Activated CD8-positive, alpha-beta memory T cell treated with anti-CD3 and anti-CD28 coated beads, Interleukin-2, amount 10 ng/mL, durations not matched to agents 7 days and 5 days (primary cell): ENCODE measurements at regions not wholly inside any gene's neighbourhood (a gene's known extent, or its start where the extent isn't known, plus 50 kb on each side); places are given as distances from the start of the nearest gene placed in this dataset.
"Not testable (repeated sequence)": the region's sequence is repeated elsewhere in the genome, so short reads cannot be mapped to it uniquely, and the experiment has no call there.

ENCODE experiments used
- ATAC-seq: fragments of 150-1000 bp; cut with Tn5 transposase; one replicate; pipeline ENCODE4 v1.10.0; 2021; ENCODE audit warnings: moderate library complexity
- CTCF ChIA-PET: fragments of 350-600 bp; sonication (Branson Sonifier 250); formaldehyde crosslinking; loops from one replicate; lab custom pipeline; 2021; ENCODE audit warnings: antibody characterized with exemption; lab: Charles Lee
- DNase-seq: peaks from one replicate; pipeline ENCODE4 v3.0.0-alpha.2; 2020
- H3K27ac Mint-ChIP-seq: one replicate; pipeline ENCODE4 v1.8.0; 2021; ENCODE audit warnings: mild to moderate bottlenecking, mixed read lengths
- H3K27me3 Mint-ChIP-seq: one replicate; pipeline ENCODE4 v1.8.0; 2021; ENCODE audit warnings: mixed read lengths
- H3K36me3 Mint-ChIP-seq: one replicate; pipeline ENCODE4 v1.8.0; 2021; ENCODE audit warnings: mild to moderate bottlenecking, mixed read lengths
- H3K4me1 Mint-ChIP-seq: one replicate; pipeline ENCODE4 v1.8.0; 2021; ENCODE audit warnings: mixed read lengths
- H3K4me3 Mint-ChIP-seq: one replicate; pipeline ENCODE4 v1.8.0; 2021; ENCODE audit warnings: mild to moderate bottlenecking, moderate library complexity, mixed read lengths
- H3K9me3 Mint-ChIP-seq: one replicate; pipeline ENCODE4 v1.8.0; 2022; ENCODE audit warnings: low read depth, mixed read lengths

- H3K4me3 Mint-ChIP-seq = no peak overlapping the region
- no peaks in the 10 kb centered on the region for H3K9me3 Mint-ChIP-seq
- H3K36me3 Mint-ChIP-seq = no peaks in the 10 kb centered on the region
- no peak for ATAC-seq
- H3K4me1 Mint-ChIP-seq = no peaks in the 10 kb centered on the region
- CTCF ChIA-PET = no interaction called here
- DNase-seq = no peak
- no peaks in the 10 kb centered on the region for H3K27me3 Mint-ChIP-seq
- no peak overlapping the region for H3K27ac Mint-ChIP-seq
Observed at GRCh38 chr7:19920166-19920565, 146.7 kb upstream of the TMEM196 start.

- Mint-ChIP-seq H3K27me3 (no peaks in the 10 kb centered on the region), H3K36me3 (no peaks in the 10 kb centered on the region), H3K9me3 (no peaks in the 10 kb centered on the region), H3K4me3 (no peak overlapping the region), H3K27ac (no peak overlapping the region), H3K4me1 (no peaks in the 10 kb centered on the region)
- ATAC-seq (no peak), DNase-seq (no peak)
- CTCF ChIA-PET = no interaction called here
Observed at GRCh38 chr7:19919261-19920095, 146.1 kb upstream of the TMEM196 start.

DNA sequence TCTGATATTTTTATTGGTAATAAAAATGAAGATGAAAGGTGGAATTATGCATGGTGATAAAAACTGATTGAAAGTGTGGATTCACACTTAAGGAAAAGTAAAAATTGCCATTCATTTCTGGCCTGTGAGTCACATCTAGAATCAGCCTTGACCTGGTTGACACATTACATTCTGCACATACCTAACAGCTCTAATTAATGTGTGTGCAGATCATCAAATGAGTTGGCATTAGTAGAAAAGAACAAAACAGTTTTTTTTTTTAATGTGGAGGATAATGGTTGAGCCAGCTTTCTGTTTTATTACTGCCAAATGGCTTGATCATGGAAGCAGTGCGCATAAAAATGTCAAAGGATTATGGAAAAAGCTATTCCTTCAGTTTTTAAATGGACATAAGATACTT is 142.6 kb upstream of the TMEM196 start:
- Mint-ChIP-seq H3K27me3 (no peaks in the 10 kb centered on the region), H3K4me3 (no peak overlapping the region), H3K36me3 (no peaks in the 10 kb centered on the region), H3K9me3 (no peaks in the 10 kb centered on the region), H3K27ac (no peak overlapping the region), H3K4me1 (no peaks in the 10 kb centered on the region)
- DNase-seq (no peak), ATAC-seq (no peak)
- CTCF ChIA-PET = no interaction called here

DNA sequence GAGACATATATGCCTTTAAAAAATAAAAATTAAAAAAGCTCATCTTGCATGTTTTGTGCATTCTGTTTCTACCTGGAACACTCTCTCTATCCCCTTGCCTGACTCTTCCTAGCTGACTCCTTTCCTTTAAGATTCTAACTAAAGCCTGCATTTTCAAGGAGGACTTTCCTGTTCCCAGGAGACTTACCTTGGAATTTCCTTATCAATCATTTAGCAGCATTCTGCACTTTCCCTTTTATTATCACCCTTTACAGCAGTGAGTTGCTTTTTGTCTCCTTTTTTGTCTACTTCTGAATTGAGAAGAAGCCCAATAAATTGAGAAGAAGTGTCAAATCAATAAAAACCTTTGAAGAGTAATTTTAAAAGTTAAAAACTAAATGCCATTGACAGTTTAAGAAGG is 142.2 kb upstream of the TMEM196 start:
- no peaks in the 10 kb centered on the region for H3K27me3 Mint-ChIP-seq
- no peaks in the 10 kb centered on the region for H3K4me1 Mint-ChIP-seq
- no peak overlapping the region for H3K27ac Mint-ChIP-seq
- no peaks in the 10 kb centered on the region for H3K9me3 Mint-ChIP-seq
- CTCF ChIA-PET = no interaction called here
- no peak for DNase-seq
- H3K36me3 Mint-ChIP-seq = no peaks in the 10 kb centered on the region
- no peak overlapping the region for H3K4me3 Mint-ChIP-seq
- no peak for ATAC-seq

- no peaks in the 10 kb centered on the region for H3K9me3 Mint-ChIP-seq
- CTCF ChIA-PET = no interaction called here
Observed at GRCh38 chr7:19914866-19915265, 141.4 kb upstream of the TMEM196 start.

DNA sequence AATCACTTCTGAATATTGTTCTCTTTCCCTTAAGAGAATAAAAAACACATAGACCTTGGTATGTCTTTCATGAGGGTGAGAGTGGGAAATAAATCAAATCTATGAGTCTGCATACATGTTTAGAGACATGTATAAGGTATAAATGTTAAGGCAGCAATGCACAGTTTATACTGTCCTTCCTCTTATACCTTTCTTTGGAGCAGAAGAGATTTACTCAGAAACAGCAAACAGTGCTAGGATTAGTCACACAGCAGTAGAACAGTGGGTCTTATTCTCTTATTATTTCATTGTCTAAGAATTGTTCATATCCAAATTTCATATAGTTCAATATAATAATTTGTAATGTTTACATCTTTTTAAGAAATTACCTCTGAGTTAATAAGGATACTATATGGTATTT is 126.7 kb upstream of the TMEM196 start:
- Mint-ChIP-seq H3K36me3 (no peaks in the 10 kb centered on the region), H3K4me1 (no peaks in the 10 kb centered on the region), H3K27me3 (no peaks in the 10 kb centered on the region), H3K9me3 (peaks cover 4% of the 10 kb centered on the region), H3K4me3 (no peak overlapping the region), H3K27ac (no peak overlapping the region)
- DNase-seq (no peak), ATAC-seq (no peak)
- CTCF ChIA-PET = no interaction called here

More at GRCh38 chr7:19914866-19915265, 141.4 kb upstream of the TMEM196 start:
- H3K4me1 Mint-ChIP-seq = no peaks in the 10 kb centered on the region
- no peak overlapping the region for H3K4me3 Mint-ChIP-seq
- ATAC-seq = no peak
- H3K27me3 Mint-ChIP-seq = no peaks in the 10 kb centered on the region
- no peak for DNase-seq
- no peaks in the 10 kb centered on the region for H3K36me3 Mint-ChIP-seq
- H3K27ac Mint-ChIP-seq = no peak overlapping the region

DNA sequence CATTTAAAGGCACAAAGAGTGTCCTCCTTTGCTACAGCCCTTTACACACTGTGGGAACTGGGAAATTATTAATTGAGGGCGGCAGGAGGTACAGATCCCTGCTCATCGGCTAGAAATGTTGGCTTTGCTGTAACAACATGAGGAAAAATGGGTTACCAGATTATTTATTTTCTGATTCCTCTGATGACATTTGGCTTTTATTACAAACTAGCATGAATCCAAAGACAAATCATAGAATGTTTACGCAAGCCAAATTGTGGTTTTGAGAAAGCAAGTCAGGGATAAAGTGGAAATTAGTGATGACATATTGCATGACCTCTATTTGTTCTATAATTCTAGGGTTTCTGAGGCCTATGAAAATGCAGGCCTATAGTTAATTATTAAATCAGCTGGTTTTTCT is 126.1 kb upstream of the TMEM196 start:
- DNase-seq (no peak), ATAC-seq (no peak)
- Mint-ChIP-seq H3K4me3 (no peak overlapping the region), H3K9me3 (peaks cover 4% of the 10 kb centered on the region), H3K4me1 (no peaks in the 10 kb centered on the region), H3K27ac (no peak overlapping the region), H3K27me3 (no peaks in the 10 kb centered on the region), H3K36me3 (no peaks in the 10 kb centered on the region)
- CTCF ChIA-PET = no interaction called here

- DNase-seq, H3K27ac Mint-ChIP-seq, H3K4me1 Mint-ChIP-seq, H3K4me3 Mint-ChIP-seq, ATAC-seq, H3K36me3 Mint-ChIP-seq, H3K9me3 Mint-ChIP-seq, CTCF ChIA-PET, H3K27me3 Mint-ChIP-seq: not testable (repeated sequence)
Observed at GRCh38 chr7:19882893-19883292, 109.5 kb upstream of the TMEM196 start.

- no peaks in the 10 kb centered on the region for H3K27me3 Mint-ChIP-seq
- ATAC-seq = no peak
- CTCF ChIA-PET = no interaction called here
Observed at GRCh38 chr7:19872094-19872493, 98.7 kb upstream of the TMEM196 start.

DNA sequence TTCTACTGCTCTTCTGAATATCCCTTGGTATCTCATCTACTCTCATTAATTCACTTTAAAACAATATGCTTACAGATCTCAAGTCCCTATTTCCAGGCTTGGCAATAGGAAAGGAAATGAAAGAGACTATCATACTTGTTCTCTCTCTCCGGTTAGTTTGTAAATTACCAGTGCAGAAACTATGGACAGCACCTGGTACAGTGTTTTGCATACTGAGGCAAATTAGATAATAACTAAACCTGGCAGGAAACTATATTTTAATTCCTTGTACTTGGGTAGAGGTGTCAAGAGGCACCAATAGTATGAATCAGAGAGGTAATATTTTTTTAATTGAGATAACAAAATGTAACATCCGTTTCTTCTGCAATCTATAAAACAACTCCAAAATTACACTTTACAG is 97.7 kb upstream of the TMEM196 start:
- H3K27ac Mint-ChIP-seq = no peak overlapping the region
- H3K36me3 Mint-ChIP-seq = no peaks in the 10 kb centered on the region
- H3K4me1 Mint-ChIP-seq = no peaks in the 10 kb centered on the region
- no peak for DNase-seq
- H3K27me3 Mint-ChIP-seq = no peaks in the 10 kb centered on the region
- CTCF ChIA-PET = no interaction called here
- no peak for ATAC-seq
- H3K9me3 Mint-ChIP-seq = no peaks in the 10 kb centered on the region
- H3K4me3 Mint-ChIP-seq = no peak overlapping the region

More at GRCh38 chr7:19872094-19872493, 98.7 kb upstream of the TMEM196 start:
- no peaks in the 10 kb centered on the region for H3K36me3 Mint-ChIP-seq
- H3K4me3 Mint-ChIP-seq = no peak overlapping the region
- H3K4me1 Mint-ChIP-seq = no peaks in the 10 kb centered on the region
- H3K27ac Mint-ChIP-seq = no peak overlapping the region
- no peak for DNase-seq
- no peaks in the 10 kb centered on the region for H3K9me3 Mint-ChIP-seq

DNA sequence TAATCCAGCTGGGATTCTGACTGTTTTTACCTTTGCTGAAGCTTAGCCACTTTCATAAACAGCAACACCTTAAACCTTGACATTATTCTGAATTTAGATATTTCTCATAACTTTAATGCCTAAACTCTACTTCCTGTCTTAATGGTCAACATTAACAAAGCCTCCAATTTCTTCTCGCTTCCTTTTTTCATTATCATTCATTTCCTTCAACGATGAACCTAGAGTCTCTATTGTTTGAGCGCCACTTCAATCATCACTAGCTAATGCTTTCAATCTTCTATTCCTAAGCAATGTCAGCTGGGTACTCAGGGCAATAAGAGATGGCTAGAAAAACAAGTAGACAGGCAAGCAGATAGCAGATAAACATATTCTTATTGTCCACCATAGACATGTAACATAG is 96.6 kb upstream of the TMEM196 start:
- Mint-ChIP-seq H3K27ac (no peak overlapping the region), H3K4me3 (no peak overlapping the region), H3K9me3 (no peaks in the 10 kb centered on the region), H3K27me3 (no peaks in the 10 kb centered on the region), H3K36me3 (no peaks in the 10 kb centered on the region), H3K4me1 (no peaks in the 10 kb centered on the region)
- CTCF ChIA-PET = no interaction called here
- DNase-seq (no peak), ATAC-seq (no peak)

GRCh38 chr7:19853261-19853832 is 79.9 kb upstream of the TMEM196 start:
- CTCF ChIA-PET = no interaction called here
- Mint-ChIP-seq H3K36me3 (no peaks in the 10 kb centered on the region), H3K27me3 (no peaks in the 10 kb centered on the region), H3K4me3 (no peak overlapping the region), H3K27ac (no peak overlapping the region), H3K9me3 (peaks cover 3% of the 10 kb centered on the region), H3K4me1 (no peaks in the 10 kb centered on the region)
- ATAC-seq = no peak
- DNase-seq = no peak

DNA sequence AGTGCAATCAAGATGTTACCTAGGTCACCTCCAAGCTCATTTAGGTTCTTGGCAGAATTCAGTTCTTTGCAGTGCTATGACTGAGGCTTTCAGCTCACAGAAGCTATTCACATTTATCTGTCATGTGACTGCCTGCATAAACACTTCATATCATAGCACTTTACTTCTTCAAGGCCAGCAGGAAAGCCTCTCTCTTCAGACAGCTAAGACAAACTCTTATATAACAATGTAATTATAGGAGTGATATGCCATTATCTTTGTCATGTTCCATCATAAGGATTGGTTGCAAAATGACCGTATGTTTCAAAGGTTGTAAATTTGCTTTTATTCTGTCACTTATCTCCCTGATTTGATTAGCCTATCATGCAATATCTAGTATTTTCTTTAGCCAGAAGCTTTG is 78.8 kb upstream of the TMEM196 start:
- Mint-ChIP-seq H3K4me3 (no peak overlapping the region), H3K27me3 (no peaks in the 10 kb centered on the region)
- CTCF ChIA-PET = interaction anchor here (1.0 kb wide), 1 partner anchor 104 kb away, joined by 3 read pairs; no protein-coding TSS in a partner anchor

DNA sequence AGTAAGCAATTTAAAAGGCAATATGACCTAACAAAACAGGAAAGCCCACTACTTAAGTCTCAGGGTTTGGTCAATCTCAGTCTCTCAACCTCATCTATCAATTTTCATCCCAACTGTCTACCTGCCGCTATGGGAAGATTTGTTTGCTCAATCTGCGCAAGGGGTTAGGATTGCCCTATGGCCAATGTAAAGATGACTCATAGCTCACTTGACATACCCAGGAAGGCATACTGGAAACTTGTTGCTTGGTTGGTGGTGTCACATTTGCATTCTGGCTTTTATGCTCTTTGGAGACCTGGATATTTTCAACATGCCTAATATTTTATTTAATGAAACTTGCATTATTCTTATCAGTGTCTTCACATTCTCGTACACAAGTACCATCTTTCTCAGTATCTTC is 78.1 kb upstream of the TMEM196 start:
- ATAC-seq (no peak), DNase-seq (no peak)
- Mint-ChIP-seq H3K4me3 (no peak overlapping the region), H3K27ac (no peak overlapping the region), H3K27me3 (no peaks in the 10 kb centered on the region), H3K4me1 (no peaks in the 10 kb centered on the region), H3K36me3 (no peaks in the 10 kb centered on the region), H3K9me3 (peaks cover 3% of the 10 kb centered on the region)
- CTCF ChIA-PET = interaction anchor here (1.0 kb wide), 1 partner anchor 104 kb away, joined by 3 read pairs; no protein-coding TSS in a partner anchor

More for the DNA sequence above, 78.8 kb upstream of the TMEM196 start:
- Mint-ChIP-seq H3K9me3 (peaks cover 3% of the 10 kb centered on the region), H3K27ac (no peak overlapping the region), H3K36me3 (no peaks in the 10 kb centered on the region), H3K4me1 (no peaks in the 10 kb centered on the region)
- ATAC-seq (no peak), DNase-seq (no peak)
